Mesenchymal stem cell (in vitro differentiated cells and primary cell): ENCODE measurements at regions not wholly inside any gene's neighbourhood (a gene's known extent, or its start where the extent isn't known, plus 50 kb on each side); places are given as distances from the start of the nearest gene placed in this dataset.

Source experiments
- DNase-seq: peaks from one replicate; pipeline ENCODE4 v3.0.0-alpha.2; 2013
- H2AFZ ChIP-seq: one replicate; pipeline ENCODE4 v1.6.1; 2013; ENCODE audit warnings: low read depth, mild to moderate bottlenecking, control low read depth, inconsistent platforms, low read length, moderate library complexity
- H2AK5ac ChIP-seq: 2 replicates; pipeline ENCODE4 v1.6.1; 2013; ENCODE audit warnings: low read length, moderate library complexity, mild to moderate bottlenecking, inconsistent platforms; ENCODE audit not compliant: severe bottlenecking
- H2BK120ac ChIP-seq: one replicate; pipeline ENCODE4 v1.6.1; 2013; ENCODE audit warnings: low read depth, mild to moderate bottlenecking, inconsistent platforms, low read length, moderate library complexity
- H2BK12ac ChIP-seq, 2 experiments: one replicate each; pipeline ENCODE4 v1.6.1; 2013; ENCODE audit warnings: inconsistent platforms in 2 of 2, low read length in 2 of 2, mild to moderate bottlenecking in 2 of 2, moderate library complexity in 2 of 2, control low read depth in 1 of 2
- H2BK15ac ChIP-seq: one replicate; pipeline ENCODE4 v1.6.1; 2013; ENCODE audit warnings: mild to moderate bottlenecking, low read depth, inconsistent platforms; ENCODE audit not compliant: poor library complexity, severe bottlenecking
- H2BK5ac ChIP-seq: 2 replicates; pipeline ENCODE4 v1.6.1; 2013; ENCODE audit warnings: low read depth, mild to moderate bottlenecking, low read length, control low read depth, inconsistent platforms; ENCODE audit not compliant: poor library complexity, severe bottlenecking
- H3K14ac ChIP-seq, 2 experiments: one replicate each; pipeline ENCODE4 v1.6.1; 2013; ENCODE audit warnings: inconsistent platforms in 2 of 2, low read length in 2 of 2, control low read depth in 1 of 2, mild to moderate bottlenecking in 1 of 2, moderate library complexity in 1 of 2
- H3K18ac ChIP-seq, 2 experiments: one replicate each; pipeline ENCODE4 v1.6.1; 2013; ENCODE audit warnings: inconsistent platforms in 2 of 2, low read length in 2 of 2, control low read depth in 1 of 2, low read depth in 1 of 2, mild to moderate bottlenecking in 1 of 2
- H3K23ac ChIP-seq, 2 experiments: one replicate each; pipeline ENCODE4 v1.6.1; 2013; ENCODE audit warnings: inconsistent platforms in 2 of 2, low read length in 2 of 2, mild to moderate bottlenecking in 2 of 2, moderate library complexity in 2 of 2, control low read depth in 1 of 2
- H3K27ac ChIP-seq: 2 replicates; pipeline ENCODE4 v1.5.1; 2013; ENCODE audit warnings: mild to moderate bottlenecking, moderate library complexity, low read length, control low read depth, inconsistent platforms; ENCODE audit not compliant: poor library complexity, severe bottlenecking
- H3K27me3 ChIP-seq, 2 experiments: 2 replicates each; pipeline versions ENCODE4 v1.6.1 to v1.7.0; 2013; ENCODE audit warnings: low read length in 2 of 2, mild to moderate bottlenecking in 2 of 2, moderate library complexity in 2 of 2, control low read depth in 1 of 2, inconsistent platforms in 1 of 2; ENCODE audit not compliant: control insufficient read depth in 1 of 2, insufficient read depth in 1 of 2
- H3K36me3 ChIP-seq, 2 experiments: 2 replicates each; pipeline versions ENCODE4 v1.6.1 to v1.7.0; 2013; ENCODE audit warnings: low read length in 2 of 2, control low read depth in 1 of 2, inconsistent platforms in 1 of 2, low read depth in 1 of 2, mild to moderate bottlenecking in 1 of 2; ENCODE audit not compliant: insufficient read depth in 2 of 2, control insufficient read depth in 1 of 2
- H3K4ac ChIP-seq, 2 experiments: one replicate each; pipeline ENCODE4 v1.6.1; 2013; ENCODE audit warnings: inconsistent platforms in 2 of 2, low read length in 2 of 2, mild to moderate bottlenecking in 2 of 2, moderate library complexity in 2 of 2, control low read depth in 1 of 2, low read depth in 1 of 2
- H3K4me1 ChIP-seq: 2 replicates; pipeline ENCODE4 v1.6.1; 2013; ENCODE audit warnings: low read depth, low read length, control low read depth; ENCODE audit not compliant: control insufficient read depth, insufficient read depth
- H3K4me2 ChIP-seq: 2 replicates; pipeline ENCODE4 v1.6.1; 2013; ENCODE audit warnings: low read length, mild to moderate bottlenecking, inconsistent platforms; ENCODE audit not compliant: poor library complexity, severe bottlenecking
- H3K4me3 ChIP-seq, 2 experiments: 2 replicates each; pipeline versions ENCODE4 v1.5.1 to v1.7.0; 2013; ENCODE audit warnings: low read length in 2 of 2, mild to moderate bottlenecking in 2 of 2, control low read depth in 1 of 2, low read depth in 1 of 2; ENCODE audit not compliant: insufficient read depth in 1 of 2
- H3K79me1 ChIP-seq: replicated peaks from 2 replicates; pipeline ENCODE4 v1.6.1; 2013; ENCODE audit warnings: mild to moderate bottlenecking, control low read depth, low read length, inconsistent platforms; ENCODE audit not compliant: poor library complexity, severe bottlenecking
- H3K9ac ChIP-seq: 2 replicates; pipeline ENCODE4 v1.7.0; 2013; ENCODE audit warnings: mild to moderate bottlenecking, low read length, moderate library complexity
- H3K9me3 ChIP-seq: 2 replicates; pipeline ENCODE4 v1.7.0; 2013; ENCODE audit warnings: mild to moderate bottlenecking, low read length; ENCODE audit not compliant: control insufficient read depth
- H4K8ac ChIP-seq: one replicate; pipeline ENCODE4 v1.6.1; 2013; ENCODE audit warnings: inconsistent platforms, mild to moderate bottlenecking, low read length, moderate library complexity
- H4K91ac ChIP-seq: one replicate; pipeline ENCODE4 v1.6.1; 2013; ENCODE audit warnings: mild to moderate bottlenecking, low read length, inconsistent platforms
- WGBS: methylation state at CpG from one replicate; pipeline ENCODE4 v1.1.7; 2013; ENCODE audit warnings: mixed read lengths; 5-methylcytosine and 5-hydroxymethylcytosine counted together

DNA sequence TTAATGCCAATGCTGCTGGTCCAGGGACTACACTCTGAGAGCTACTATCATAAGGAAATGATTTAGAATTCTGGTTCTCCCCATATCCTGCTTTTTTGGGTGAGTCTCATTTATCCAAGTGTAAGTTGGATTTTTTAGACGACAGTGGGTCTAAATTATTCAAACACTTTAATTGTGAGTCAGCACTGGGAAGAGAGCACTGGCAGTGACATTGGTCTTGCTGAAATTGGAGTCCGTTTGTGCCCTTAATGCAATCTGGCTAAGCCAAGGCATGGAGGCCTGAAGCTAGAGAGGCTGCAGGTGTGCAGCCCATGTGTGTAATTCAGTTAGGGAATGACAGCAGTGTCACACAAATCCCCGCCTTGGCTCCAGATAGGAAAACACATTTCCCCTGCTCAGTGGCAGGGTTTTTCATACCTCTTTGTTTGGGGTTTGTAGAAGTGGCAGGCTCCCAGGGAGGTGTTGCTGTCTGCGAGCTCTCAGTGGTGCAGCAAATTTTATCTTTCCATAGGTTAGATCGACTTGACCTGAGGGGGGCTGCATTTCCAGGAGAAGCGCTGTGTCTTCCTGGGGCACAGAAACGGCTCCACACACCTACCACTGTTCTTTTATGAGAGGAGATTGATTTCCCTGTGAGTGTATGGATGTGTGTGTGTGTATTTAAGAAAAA is 197.7 kb downstream of the CD47 start:
- H3K27ac ChIP-seq: no peak overlapping the region
- peaks cover 14 to 45% of the 10 kb centered on the region in 2 experiments for H3K27me3 ChIP-seq

DNA sequence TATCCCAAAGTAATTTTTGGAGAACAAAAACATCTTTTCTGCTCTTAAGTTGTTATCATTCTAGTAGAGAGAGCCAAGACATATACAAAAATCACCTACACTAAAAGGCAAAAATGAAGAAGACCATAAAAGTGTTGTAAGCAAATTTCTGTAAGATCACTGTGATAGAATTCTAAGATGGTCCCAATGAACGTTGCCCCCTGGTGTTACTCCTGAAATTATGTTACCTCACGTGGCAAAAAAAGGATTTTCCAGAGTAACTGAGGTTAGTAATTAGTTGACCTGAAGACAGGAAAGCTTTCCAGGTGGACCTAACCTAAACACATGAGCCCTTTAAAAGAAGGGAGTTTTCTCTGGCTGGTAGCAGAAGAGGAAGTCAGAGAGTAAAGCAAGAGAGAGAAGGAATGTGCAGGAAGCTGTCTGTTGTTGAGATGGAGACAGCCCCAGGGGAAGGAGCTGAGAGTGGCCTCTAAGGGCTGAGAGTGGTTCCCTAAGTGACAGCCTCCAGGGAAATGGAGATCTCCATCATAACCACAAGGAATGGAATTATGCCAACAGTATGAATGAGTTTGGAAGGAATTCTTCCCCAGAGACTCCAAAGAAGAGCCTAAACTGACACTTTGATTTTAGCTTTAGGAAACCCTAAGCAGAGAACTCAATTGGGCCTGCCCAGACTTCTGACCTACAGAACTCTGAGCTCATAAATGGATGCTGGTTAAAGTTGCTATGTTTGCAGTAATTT is 205.9 kb downstream of the CD47 start:
- no peak overlapping the region for H3K14ac ChIP-seq
- no peak overlapping the region for H3K4me3 ChIP-seq
- H3K23ac ChIP-seq: no peak overlapping the region
- no peaks in the 10 kb centered on the region for H3K79me1 ChIP-seq
- H2BK12ac ChIP-seq: no peak overlapping the region
- no peak overlapping the region for H2AK5ac ChIP-seq
- H3K9ac ChIP-seq: peak overlapping the region; percentile 38
- H3K4ac ChIP-seq: no peak overlapping the region
- H3K9me3 ChIP-seq: peaks cover 6% of the 10 kb centered on the region
- H3K27me3 ChIP-seq: no peaks in the 10 kb centered on the region
- H3K36me3 ChIP-seq: no peaks in the 10 kb centered on the region
- no peak overlapping the region for H2AFZ ChIP-seq
- no peak overlapping the region for H4K91ac ChIP-seq
- H4K8ac ChIP-seq: no peak overlapping the region
- no peaks in the 10 kb centered on the region for H3K4me1 ChIP-seq
- no peak overlapping the region for H3K18ac ChIP-seq
- no peak overlapping the region for H2BK120ac ChIP-seq
- H3K27ac ChIP-seq: no peak overlapping the region
- H2BK5ac ChIP-seq: no peak overlapping the region
- H3K4me2 ChIP-seq: no peak overlapping the region
- H2BK15ac ChIP-seq: no peak overlapping the region
- 66% methylated on average over 2 of the region's 2 CpGs for WGBS
- DNase-seq: peak; percentile 65

More for the DNA sequence above, 197.7 kb downstream of the CD47 start:
- no peak for DNase-seq
- Histone ChIP-seq H2AFZ (no peak overlapping the region), H3K4me2 (no peak overlapping the region), H3K9me3 (peaks cover 6% of the 10 kb centered on the region), H2BK5ac (no peak overlapping the region), H3K36me3 (no peaks in the 10 kb centered on the region), H4K91ac (no peak overlapping the region), H3K9ac (no peak overlapping the region), H4K8ac (no peak overlapping the region), H3K18ac (no peak overlapping the region), H2BK12ac (no peak overlapping the region), H2AK5ac (no peak overlapping the region), H3K23ac (no peak overlapping the region), H3K79me1 (no peaks in the 10 kb centered on the region), H3K4me1 (peaks cover 1% of the 10 kb centered on the region), H3K4ac (no peak overlapping the region), H3K14ac (no peak overlapping the region), H3K4me3 (no peak overlapping the region), H2BK120ac (no peak overlapping the region), H2BK15ac (no peak overlapping the region)
- WGBS: 77% methylated on average over 7 of the region's 7 CpGs

GRCh38 chr3:107884028-107884427 is 206.8 kb downstream of the CD47 start:
- Histone ChIP-seq H3K18ac (no peak overlapping the region), H3K4ac (no peak overlapping the region), H3K9me3 (no peaks in the 10 kb centered on the region), H3K23ac (no peak overlapping the region), H2BK5ac (no peak overlapping the region), H3K14ac (no peak overlapping the region), H2BK12ac (no peak overlapping the region), H2BK120ac (no peak overlapping the region), H3K4me1 (no peaks in the 10 kb centered on the region), H3K79me1 (no peaks in the 10 kb centered on the region), H4K91ac (no peak overlapping the region), H2BK15ac (no peak overlapping the region), H3K27ac (no peak overlapping the region), H2AK5ac (no peak overlapping the region), H3K9ac (no peak overlapping the region), H3K27me3 (no peaks in the 10 kb centered on the region), H3K4me2 (no peak overlapping the region), H4K8ac (no peak overlapping the region), H3K4me3 (no peak overlapping the region), H2AFZ (no peak overlapping the region), H3K36me3 (no peaks in the 10 kb centered on the region)
- DNase-seq: no peak

- H2AFZ ChIP-seq: no peak overlapping the region
- no peaks in the 10 kb centered on the region for H3K79me1 ChIP-seq
- H2BK5ac ChIP-seq: no peak overlapping the region
- no peak overlapping the region for H2BK15ac ChIP-seq
- no peaks in the 10 kb centered on the region for H3K36me3 ChIP-seq
- H4K8ac ChIP-seq: no peak overlapping the region
- no peak overlapping the region for H3K18ac ChIP-seq
- no peak overlapping the region for H3K4ac ChIP-seq
- DNase-seq: no peak
- no peak overlapping the region for H3K9ac ChIP-seq
- H2BK12ac ChIP-seq: no peak overlapping the region
- no peaks in the 10 kb centered on the region for H3K4me1 ChIP-seq
- WGBS: 91% methylated on average over 2 of the region's 7 CpGs
- H3K27me3 ChIP-seq: peaks cover 0 to 3% of the 10 kb centered on the region in 2 experiments
- H2AK5ac ChIP-seq: no peak overlapping the region
- H3K27ac ChIP-seq: no peak overlapping the region
- H3K23ac ChIP-seq: no peak overlapping the region
- no peak overlapping the region for H3K4me3 ChIP-seq
- H3K4me2 ChIP-seq: no peak overlapping the region
- no peaks in the 10 kb centered on the region for H3K9me3 ChIP-seq
- no peak overlapping the region for H2BK120ac ChIP-seq
- H3K14ac ChIP-seq: no peak overlapping the region
- no peak overlapping the region for H4K91ac ChIP-seq
Measured at GRCh38 chr3:107882881-107883280, 207.9 kb downstream of the CD47 start.
